Thyroid gland (tissue), 4 donors: ENCODE measurements at regions not wholly inside any gene's neighbourhood (a gene's known extent, or its start where the extent isn't known, plus 50 kb on each side); places are given as distances from the start of the nearest gene placed in this dataset.

Experiments
- CTCF ChIP-seq, 6 experiments: fragments of 200-600 bp in 3 of 6; fragments of 450-650 bp in 3 of 6; sonication (generic) in 3 of 6; IDR thresholded peaks; one replicate each; pipeline ENCODE4 v1.5.1; 2016 to 2019; ENCODE audit warnings: antibody characterized with exemption in 6 of 6, mild to moderate bottlenecking in 2 of 6, inconsistent platforms in 1 of 6, moderate library complexity in 1 of 6
- POLR2A ChIP-seq, 2 donors: fragments of 450-650 bp; IDR thresholded peaks; one replicate each; pipeline ENCODE4 v1.6.1; 2017; ENCODE audit warnings: antibody characterized with exemption in 2 of 2, mild to moderate bottlenecking in 2 of 2, moderate library complexity in 1 of 2

- TF ChIP-seq CTCF (IDR thresholded peaks at IDR 0.05), result no peak
- no peak for TF ChIP-seq POLR2A (IDR thresholded peaks at IDR 0.05)
These were observed 113.2 kb downstream of the CAND1 start for GRCh38 chr12:67382241-67382871.
